DMS153 (cell line): ENCODE measurements at regions not wholly inside any gene's neighbourhood (a gene's known extent, or its start where the extent isn't known, plus 50 kb on each side); places are given as distances from the start of the nearest gene placed in this dataset.

ENCODE experiments used
- DNase-seq: peaks from one replicate; lab custom pipeline; 2025; lab: John Stamatoyannopoulos, UW

- no peak for DNase-seq
Observed at GRCh38 chr17:52732841-52733240, 574.3 kb upstream of the CA10 start.

- DNase-seq: no peak
Observed at GRCh38 chr17:52724578-52724977, 566.1 kb upstream of the CA10 start.

- peak; percentile 22 for DNase-seq
Observed at GRCh38 chr17:52721910-52722309, 563.4 kb upstream of the CA10 start.

- DNase-seq: no peak
Observed at GRCh38 chr17:52710363-52710901, 551.9 kb upstream of the CA10 start.

DNA sequence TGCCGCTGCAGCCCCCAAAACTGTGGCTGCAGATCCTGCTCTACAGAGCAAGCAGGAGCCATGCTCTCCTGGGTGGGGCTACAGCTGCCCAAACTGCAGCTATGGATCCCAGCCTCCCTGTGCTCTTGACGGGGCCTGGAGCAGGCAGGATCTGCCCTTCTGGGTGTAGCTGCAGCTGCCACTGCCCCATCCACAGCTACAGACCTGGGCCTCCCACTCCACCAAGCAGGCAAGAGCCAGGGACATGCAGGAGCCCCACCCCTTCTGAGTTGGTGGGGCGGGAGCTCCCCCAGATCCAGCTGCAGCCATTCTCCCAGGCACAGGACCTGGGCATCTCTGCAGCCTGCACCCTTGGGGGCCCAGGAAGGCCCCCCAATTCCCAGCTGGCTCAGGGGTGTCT lies 551.2 kb upstream of the CA10 start:
- no peak for DNase-seq

- no peak for DNase-seq
Observed at GRCh38 chr17:52696362-52696761, 537.8 kb upstream of the CA10 start.

GRCh38 chr17:52686140-52686539 lies 527.6 kb upstream of the CA10 start:
- no peak for DNase-seq

DNA sequence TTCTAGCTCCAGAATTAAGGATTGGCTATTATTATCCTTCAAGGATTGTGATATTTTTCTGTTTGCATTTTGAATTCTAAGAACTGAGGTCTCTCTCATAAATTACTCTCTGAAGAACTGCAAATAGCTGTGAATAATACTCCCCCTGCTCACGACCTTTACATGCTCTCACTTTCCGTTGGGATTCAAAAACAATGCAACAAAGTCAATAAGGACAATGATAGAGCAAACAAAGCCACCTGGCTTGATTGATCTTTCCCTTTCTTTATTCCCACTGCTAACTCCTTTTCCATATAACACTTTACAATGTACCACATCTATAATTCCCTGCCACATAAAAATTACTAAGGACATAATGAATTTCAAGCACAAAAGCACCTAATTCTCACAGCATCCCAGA lies 523.0 kb upstream of the CA10 start:
- DNase-seq: peak; percentile 89

DNA sequence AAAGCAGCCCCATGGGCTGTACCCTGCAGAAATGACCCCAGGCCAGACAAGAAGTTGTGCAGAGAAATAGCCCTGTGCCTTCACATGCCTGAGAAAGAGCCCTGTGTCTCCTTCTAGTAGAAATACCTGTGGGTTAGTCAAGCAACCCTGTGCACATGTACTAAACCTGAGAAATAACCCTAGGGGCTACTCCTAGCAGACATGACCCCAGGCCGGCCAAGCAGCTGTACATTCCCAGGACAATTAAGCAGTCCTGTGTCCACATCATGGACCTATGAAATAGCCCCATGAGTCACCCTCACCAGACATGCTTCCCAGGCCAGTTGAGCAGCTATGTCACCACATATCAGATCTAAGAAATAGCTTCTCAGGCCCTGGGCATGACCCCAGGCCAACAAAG lies 519.7 kb upstream of the CA10 start:
- DNase-seq: no peak

DNA sequence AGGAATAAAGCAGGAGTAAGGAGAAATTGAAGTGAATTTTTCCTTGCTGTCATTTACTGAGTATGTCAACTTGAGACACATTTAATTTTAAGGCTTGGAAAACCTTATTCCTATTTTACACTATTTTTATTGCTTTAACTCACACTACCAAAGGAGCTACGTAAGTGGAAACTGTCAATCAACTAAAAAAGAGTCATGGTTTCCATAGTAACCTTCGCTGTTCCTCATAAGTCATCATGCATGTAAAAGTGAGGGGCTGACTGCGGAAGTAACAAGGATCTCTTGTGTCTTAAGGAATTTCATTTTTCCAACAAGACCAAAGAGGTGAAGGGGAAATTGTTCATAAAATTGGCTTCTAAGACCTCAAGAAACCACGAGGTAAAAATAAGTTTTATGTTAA lies 516.2 kb upstream of the CA10 start:
- no peak for DNase-seq

DNA sequence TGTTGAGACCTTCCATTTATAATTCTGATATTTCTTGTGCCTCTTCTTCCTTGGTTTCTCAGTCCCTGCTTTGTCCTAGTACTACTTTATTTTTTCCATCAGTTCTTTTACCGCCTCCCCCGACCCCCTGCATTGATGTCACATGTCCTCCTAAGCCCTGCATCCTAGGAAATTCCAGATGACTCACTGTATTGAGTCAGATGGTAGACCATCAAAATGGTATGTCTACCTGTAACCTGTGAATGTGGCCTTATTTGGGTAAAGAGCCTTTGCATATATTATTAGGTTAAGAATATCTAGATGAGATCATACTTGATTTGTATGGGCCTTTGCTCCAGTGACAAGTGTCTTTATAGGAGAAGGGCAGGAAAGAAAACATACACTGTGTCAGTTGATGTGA lies 515.3 kb upstream of the CA10 start:
- no peak for DNase-seq

DNA sequence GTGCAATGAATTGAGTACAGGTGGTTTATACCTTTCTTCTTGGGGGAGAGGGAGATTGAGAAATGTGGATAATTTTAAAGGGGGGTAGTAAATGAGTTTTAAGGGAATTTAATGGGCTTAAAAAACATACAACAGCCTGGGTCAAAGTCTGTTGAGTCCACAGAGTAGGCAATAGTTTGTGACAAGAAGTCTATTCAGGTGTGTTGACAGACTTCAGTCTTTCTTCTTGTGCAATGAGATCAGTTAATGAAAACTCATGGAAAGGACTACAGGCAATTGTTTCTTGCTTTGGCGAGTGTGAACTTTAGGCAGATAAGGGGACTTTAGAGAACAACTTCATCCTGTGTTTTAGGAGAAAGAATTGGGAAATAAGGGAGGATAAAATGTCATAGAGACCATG lies 507.8 kb upstream of the CA10 start:
- DNase-seq: no peak

GRCh38 chr17:52660692-52661091 lies 502.2 kb upstream of the CA10 start:
- no peak for DNase-seq

- no peak for DNase-seq
Observed at GRCh38 chr17:52653014-52653413, 494.5 kb upstream of the CA10 start.

DNA sequence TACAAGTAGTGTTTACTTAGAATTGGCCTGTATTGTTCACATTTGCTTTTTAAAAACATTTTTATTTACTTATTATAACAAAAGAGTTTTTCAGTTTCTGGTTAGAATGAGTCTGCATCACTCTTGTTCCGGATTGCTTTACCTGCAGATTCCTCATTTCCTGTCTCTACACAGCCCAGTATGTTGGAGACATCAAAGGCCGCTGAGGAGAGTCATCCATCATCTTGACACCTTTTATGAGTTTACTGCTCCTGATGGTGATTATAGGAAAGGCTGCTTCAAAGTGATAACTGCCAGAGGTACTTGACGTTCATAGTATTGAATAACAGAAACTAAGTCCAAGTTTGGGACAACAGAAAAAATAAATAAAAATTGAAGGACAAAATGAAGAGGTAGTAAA lies 490.5 kb upstream of the CA10 start:
- DNase-seq: peak; percentile 94

DNA sequence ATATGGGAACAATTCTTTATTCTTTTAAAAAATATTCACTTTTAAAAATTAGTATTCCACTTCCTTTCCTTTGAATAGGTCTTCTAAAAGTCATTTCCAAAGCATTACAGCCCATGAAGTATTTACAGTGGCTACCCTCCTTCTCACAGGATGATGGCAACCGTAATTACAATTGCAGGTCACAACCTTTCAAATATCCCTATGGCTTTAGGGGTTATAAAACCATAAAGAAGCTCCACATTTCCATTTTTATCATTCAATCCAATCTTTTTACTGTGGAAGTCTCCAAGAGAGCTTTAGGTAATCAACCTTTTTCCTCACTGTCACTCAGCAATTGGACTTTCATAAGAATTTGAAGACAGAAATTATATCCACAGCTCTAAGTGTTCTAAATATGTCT lies 488.9 kb upstream of the CA10 start:
- no peak for DNase-seq

DNA sequence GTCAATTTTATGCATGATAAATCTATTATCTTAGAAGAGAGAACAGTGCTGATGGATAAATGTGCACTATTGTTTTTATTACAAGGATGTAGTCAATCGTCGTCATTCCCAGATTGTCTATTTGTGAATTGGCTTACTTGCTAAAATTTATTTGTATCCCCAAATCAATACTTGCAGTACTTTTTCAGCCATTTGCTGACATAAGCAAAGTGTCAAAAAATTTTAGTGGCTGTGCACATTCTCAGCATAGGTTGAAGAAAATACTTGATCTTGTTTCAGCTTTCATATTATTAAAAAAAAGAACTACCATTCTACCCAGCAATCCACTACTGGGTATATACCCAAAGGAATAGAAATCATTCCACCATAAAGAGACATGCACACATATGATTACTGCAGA lies 477.9 kb upstream of the CA10 start:
- DNase-seq: no peak

DNA sequence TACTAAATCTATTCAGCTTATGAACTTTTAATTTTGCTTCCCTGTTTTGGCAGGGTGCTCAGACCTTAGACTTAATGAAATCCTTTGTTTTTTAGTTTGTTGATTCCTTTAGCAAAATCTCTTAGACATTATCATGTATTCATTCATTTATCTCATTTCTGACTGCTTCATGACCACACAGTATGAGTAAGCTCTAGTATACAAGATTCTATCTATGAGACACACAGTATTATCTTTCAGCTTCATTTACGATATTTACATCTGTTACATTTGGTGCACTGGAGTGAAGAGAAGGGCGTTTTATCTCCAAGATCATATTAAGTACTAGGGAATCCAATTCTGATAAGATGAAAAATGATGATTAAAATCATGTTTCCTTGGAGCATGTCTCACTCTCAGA lies 448.1 kb upstream of the CA10 start:
- no peak for DNase-seq

- DNase-seq: no peak
Observed at GRCh38 chr17:52606098-52606497, 447.6 kb upstream of the CA10 start.

- DNase-seq: peak; percentile 10
Observed at GRCh38 chr17:52604105-52604504, 445.6 kb upstream of the CA10 start.

- peak; percentile 11 for DNase-seq
Observed at GRCh38 chr17:52597452-52598215, 439.1 kb upstream of the CA10 start.

DNA sequence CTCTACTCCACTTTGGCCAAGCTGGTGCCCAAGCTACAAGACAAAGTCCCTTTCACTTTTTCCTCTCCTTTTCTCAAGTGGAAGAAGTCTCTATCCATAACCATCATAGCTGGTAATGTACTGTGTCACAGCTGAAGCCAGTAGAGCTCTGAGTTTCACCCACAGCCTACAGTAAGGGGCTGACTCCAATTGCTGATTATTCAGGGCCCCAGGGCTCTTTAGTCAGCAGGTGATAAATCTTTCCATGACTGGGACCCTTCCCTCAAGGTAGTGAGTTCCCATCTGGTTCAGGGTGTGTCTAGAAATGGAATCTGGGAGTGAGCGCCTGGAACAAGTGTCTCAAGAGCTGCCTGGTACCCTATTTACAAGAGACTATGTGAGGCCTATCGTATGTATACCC lies 436.0 kb upstream of the CA10 start:
- DNase-seq: no peak

DNA sequence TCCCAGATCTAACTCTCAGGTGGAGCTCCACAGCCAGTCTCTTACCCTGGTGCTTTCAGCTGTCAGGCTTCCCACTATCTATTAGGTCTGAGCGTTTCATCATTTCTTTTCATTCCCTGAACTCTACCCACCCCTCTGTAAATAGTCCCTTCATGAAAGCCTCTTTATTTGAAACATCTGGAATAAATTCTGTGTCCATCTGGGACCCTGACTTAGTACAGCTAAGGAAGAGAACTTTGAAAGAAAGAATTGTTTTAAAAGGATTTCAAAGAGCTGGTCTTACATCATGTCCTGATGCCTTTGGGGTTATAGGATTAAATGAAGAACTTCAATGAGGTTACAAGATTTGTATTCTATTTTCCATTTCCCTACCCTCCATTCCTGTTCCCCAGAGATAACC lies 388.5 kb upstream of the CA10 start:
- DNase-seq: no peak

DNA sequence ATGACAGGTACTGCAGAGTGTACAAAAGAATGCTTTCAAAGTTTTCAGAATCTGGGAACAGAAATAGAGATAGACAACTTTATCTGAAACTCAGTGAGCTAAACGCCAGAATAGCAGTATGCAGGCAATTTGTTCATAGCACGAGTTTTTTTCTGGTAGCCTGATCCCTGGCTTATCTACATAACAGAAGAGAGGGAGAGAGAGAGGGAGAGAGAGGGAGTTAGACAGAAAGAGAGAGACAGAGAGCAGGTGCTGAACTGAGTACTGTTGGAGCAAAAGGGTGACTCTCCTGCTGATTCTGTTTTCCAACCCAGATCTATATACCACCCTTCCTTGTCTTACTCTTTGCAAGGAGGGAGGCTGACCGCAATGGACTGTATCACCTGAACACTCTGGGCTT lies 388.0 kb upstream of the CA10 start:
- DNase-seq: no peak
